SK-MEL-5 (cell line): ENCODE measurements at regions not wholly inside any gene's neighbourhood (a gene's known extent, or its start where the extent isn't known, plus 50 kb on each side); places are given as distances from the start of the nearest gene placed in this dataset.

Experiments used
- DNase-seq: peaks from one replicate; pipeline ENCODE4 v3.0.0-alpha.2; 2016; ENCODE audit warnings: low read depth, low spot score
- in situ Hi-C: cut with HindIII; loops from 2 replicates; pipeline ENCODE4 v1.10.0; 2016; ENCODE audit warnings: low sequenced_read_pairs, high pct_unique_total_duplicates, low pct_unique_long_range_greater_than_20kb

GRCh38 chr20:41861772-41862422 is 243.7 kb upstream of the CHD6 start:
- no peak for DNase-seq
- in situ Hi-C loops: no loop called here

- DNase-seq: no peak
- in situ Hi-C loops: no loop called here
Measured at GRCh38 chr20:41854765-41855164, 236.6 kb upstream of the CHD6 start.

GRCh38 chr20:41853806-41854205 is 235.6 kb upstream of the CHD6 start:
- no peak for DNase-seq
- in situ Hi-C loops: no loop called here

DNA sequence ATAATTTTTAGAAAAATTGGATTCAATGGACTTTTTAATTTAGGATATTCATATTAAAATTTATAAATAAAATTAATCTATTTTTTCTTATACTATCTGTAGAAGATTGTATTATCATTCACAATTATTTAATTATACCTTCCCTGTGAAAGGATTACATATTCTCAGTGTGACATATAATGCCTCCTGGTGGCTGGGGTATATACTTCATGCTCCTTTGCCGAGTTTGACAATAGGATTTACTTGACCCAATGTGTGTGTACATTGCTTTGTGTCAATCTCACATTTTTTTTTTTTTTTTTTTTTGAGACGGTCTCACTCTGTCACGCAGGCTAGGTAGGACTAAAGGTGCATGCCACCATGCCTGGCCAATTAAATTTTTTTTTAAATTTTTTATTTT is 230.0 kb upstream of the CHD6 start:
- peak; percentile 61 for DNase-seq
- in situ Hi-C loops: no loop called here

DNA sequence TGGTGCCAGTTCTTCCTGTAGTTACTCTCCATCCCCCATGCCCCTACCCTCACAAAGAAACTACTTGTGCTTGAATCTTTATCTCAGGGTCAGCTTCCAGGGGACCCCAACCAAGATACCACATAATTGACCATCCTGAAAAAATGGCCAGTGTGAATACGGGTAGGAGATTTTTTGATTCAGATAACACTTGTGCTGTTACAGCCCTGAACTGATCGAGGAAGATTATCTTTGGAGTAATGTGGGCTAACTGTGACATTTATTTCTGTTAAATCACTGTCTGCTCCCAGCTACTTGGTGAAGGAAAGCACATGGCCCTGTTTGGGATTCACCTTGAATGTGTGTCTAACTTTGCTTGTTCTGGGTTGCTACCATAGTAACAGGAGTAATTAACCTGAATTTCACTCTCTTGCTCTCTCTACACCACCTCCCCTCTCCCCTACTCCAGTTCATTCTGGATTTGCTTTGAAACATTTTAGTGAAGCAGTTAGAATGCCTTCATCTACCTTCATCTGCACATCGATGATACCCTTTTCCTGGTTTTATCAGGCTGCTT is 219.6 kb upstream of the CHD6 start:
- in situ Hi-C loops: no loop called here
- DNase-seq: no peak

GRCh38 chr20:41833739-41834138 is 215.6 kb upstream of the CHD6 start:
- DNase-seq: no peak
- in situ Hi-C loops: no loop called here

GRCh38 chr20:41830702-41831101 is 212.5 kb upstream of the CHD6 start:
- in situ Hi-C loops: no loop called here
- DNase-seq: no peak

- in situ Hi-C loops: no loop called here
- no peak for DNase-seq
Measured at GRCh38 chr20:41819436-41819835, 201.3 kb upstream of the CHD6 start.

DNA sequence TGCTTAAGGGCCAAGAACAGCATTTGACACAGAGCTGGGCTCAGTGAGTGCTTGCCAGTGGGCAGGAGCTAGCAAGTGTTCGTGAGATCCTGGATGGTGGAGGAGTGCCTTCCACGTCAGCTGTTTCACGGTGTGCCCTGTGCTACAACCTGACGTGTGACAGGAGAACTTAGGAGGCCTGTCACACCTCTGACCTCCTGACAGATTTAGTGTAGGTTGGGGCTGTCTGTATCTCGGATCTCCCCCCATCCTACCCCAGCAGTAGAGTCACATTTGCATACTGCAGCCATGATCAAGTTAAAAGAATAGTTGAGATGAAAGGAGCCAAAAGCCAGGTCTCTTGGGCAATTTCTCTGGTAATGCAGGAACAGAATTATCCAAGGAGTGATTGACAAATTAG is 200.8 kb upstream of the CHD6 start:
- DNase-seq: no peak
- in situ Hi-C loops: no loop called here

DNA sequence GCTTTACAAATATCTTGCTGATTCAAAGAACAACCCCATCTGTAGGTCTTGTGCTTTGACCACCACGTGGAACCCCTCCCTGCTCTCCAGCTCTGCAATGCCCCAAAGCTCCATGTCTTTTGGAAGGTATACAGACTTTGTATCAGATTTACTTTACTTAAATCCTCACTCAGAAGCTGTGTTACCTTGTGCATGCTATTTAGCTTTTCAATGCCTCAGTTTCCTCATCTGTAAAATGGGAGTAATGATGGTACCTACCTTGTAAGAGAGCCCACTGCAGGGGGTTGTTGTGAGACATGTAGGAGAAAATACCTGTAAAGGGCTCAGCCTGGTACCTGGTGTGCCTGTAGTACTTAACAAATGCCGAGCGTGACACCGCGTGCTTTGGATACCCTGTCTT is 200.2 kb upstream of the CHD6 start:
- in situ Hi-C loops: no loop called here

GRCh38 chr20:41811456-41811855 is 193.3 kb upstream of the CHD6 start:
- in situ Hi-C loops: no loop called here
- no peak for DNase-seq

More for the DNA sequence above, 200.2 kb upstream of the CHD6 start:
- DNase-seq: no peak

GRCh38 chr20:41800040-41800439 is 181.9 kb upstream of the CHD6 start:
- no peak for DNase-seq
- in situ Hi-C loops: no loop called here

- in situ Hi-C loops: no loop called here
- DNase-seq: no peak
Measured at GRCh38 chr20:41798930-41799502, 180.8 kb upstream of the CHD6 start.

DNA sequence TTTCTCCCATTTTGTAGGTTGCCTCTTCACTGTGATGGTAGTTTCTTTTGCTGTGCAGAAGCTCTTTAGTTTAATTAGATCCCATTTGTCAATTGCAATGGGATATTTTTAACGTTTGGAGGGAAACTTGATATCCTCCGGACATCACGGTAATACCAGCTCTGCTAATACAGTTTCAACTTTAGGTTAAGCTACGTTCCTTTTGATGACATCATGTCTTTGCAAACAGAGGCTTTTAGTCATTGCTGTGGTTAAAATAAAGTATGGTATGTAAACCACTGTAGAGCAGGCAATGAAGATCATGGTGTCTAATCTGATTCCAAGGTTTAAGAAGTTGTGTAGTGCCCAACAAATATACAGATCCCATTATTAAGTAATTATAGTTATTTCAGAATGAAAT is 168.0 kb upstream of the CHD6 start:
- no peak for DNase-seq
- in situ Hi-C loops: no loop called here

- in situ Hi-C loops: no loop called here
- no peak for DNase-seq
Measured at GRCh38 chr20:41784209-41784958, 166.2 kb upstream of the CHD6 start.

DNA sequence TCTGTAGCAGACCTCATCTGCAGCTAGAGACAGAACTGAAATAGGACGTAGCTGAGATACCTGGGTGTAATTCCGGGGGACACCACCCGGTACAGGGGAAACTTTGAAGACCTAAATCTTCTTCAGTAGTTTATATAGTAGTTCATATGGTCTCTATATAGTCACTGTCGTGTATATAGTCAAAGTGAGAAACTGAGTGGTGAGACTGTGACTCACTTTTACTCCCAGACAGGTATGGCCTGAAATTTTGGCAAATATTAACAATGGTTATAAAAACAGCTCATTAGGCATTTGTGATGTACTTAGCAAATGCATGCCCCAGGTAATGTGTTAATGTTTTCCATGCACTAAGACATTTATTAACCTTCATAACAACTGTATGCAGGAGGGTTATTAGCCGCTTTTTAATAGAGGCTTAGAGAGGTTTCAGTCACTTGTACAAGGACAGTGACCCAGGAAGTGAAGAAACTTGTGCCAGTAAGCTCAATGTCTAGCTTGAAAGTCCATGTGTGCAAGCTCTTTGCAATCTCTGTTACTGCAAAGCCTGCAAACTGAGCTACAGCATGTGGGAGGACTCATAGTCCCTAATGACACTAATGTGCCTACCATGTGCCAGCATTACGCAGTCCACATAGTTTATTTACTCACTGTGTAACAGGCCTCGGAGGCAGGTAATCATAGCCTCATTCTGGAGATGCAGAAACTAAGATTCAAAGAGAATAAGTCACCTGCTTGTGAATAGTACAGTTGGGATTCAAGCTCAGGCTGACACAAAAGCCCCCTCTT is 165.4 kb upstream of the CHD6 start:
- in situ Hi-C loops: no loop called here
- no peak for DNase-seq

- DNase-seq: no peak
- in situ Hi-C loops: no loop called here
Measured at GRCh38 chr20:41782730-41783406, 164.7 kb upstream of the CHD6 start.

GRCh38 chr20:41782255-41782654 is 164.1 kb upstream of the CHD6 start:
- DNase-seq: no peak
- in situ Hi-C loops: no loop called here
